ENCODE measurements at regions not wholly inside any gene's neighbourhood (a gene's known extent, or its start where the extent isn't known, plus 50 kb on each side); places are given as distances from the start of the nearest gene placed in this dataset.
"Not testable (repeated sequence)": the region's sequence is repeated elsewhere in the genome, so short reads cannot be mapped to it uniquely, and the experiment has no call there.

DNA sequence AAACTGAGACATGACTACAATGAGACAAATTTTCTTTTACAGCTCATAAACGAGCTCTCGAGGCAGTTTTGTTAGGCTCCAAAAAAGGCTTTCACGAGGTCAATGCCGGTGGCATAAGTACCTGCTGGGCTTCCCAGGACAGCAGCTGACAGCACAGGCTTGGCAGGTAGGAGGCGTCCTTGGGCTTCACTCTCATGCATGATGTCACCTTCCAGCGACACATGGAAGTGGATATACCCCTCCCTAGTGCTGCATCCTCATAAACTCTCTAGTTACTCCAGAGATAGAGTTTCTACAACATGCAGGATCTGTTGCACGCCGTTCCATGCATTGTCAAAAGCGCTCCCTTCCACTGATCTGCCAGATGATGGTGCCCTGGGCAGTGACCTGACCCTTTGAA lies 112.5 kb upstream of the PAXBP1 start:
- no peak for DNase-seq (ENCODE audit: low read depth in 2 of 2)

DNA sequence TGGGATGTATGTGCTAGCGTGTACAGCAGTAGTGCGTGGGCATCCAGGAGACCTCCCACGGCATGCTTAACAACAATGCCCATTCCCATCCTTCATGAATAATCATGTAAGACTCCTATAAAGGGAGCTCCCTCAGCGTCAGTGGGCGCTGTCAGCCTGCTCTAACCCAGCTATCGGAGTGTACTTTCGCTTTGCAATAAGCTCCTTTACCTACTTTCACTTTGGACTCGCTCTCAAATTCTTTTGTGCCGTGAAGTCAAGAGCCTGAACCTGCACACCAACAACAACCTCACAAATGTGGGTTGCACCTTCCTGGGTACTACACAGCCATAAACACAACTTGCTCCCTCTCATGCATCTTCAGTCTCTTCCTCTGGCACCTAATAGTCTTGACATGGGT lies 114.8 kb upstream of the PAXBP1 start:
- no peak for DNase-seq (ENCODE audit: low read depth in 2 of 2)

DNA sequence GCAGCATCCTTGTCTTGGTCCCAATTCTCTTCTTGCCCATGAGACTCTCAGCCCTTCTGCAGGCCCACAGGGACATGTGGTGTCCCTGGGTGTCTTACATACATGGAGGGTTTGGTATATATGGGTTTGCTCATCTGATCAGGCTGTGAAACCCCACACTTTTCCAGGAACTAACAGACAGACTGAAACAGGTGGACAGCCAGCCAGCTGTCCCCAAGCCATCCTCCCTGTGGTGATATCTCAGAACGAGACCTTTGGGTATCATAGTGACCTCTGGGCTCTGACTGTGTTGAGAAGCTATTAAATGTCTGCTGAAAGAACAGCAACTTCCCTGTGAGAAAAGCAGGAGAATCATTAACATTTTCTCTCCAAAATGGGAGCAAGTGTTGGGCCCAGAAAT lies 115.5 kb upstream of the PAXBP1 start:
- DNase-seq (ENCODE audit: low read depth in 2 of 2) = no peak

GRCh38 chr21:32888971-32889370 lies 117.4 kb upstream of the PAXBP1 start:
- no peak for DNase-seq (ENCODE audit: low read depth in 2 of 2)

- no peak for DNase-seq (ENCODE audit: low read depth in 2 of 2)
Observed at GRCh38 chr21:32889596-32889995, 118.0 kb upstream of the PAXBP1 start.

DNA sequence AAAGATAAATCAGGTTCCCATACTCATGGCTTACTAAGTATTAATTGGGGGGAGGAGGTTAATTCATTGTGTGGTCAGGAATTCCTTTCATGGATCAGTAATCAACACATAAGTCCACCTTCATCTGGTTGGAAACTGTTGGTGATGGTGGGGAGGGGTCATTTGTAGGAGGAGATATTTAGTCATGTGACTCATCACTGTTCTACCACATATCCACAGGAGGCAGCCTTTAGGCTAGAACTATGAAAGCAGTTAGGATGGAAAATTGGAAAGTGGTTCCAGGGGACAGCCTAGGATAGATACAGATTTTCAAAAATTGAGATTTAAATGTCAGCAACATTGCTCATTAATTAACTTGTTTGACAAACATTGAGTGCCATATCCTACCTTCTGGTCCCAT lies 122.8 kb upstream of the PAXBP1 start:
- DNase-seq (ENCODE audit: low read depth in 2 of 2) = no peak

DNA sequence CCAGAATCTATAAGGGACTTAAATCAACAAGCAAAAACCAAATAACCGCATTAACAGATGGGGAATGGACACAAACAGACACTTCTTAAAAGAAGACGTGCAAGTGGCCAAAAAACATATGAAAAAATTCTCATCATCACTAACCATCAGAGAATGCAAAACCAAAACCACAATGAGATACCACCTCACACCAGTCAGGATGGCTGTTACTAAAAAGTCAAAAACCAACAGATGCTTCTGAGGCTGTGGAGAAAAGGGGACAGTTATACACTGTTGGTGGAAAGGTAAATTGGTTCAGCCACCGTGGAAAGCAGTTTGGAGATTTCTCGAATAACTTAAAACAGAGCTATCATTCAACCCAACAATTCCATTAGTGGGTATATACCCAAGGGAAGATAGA lies 124.9 kb upstream of the OLIG2 start:
- no peak for DNase-seq (ENCODE audit: low read depth in 2 of 2)

DNA sequence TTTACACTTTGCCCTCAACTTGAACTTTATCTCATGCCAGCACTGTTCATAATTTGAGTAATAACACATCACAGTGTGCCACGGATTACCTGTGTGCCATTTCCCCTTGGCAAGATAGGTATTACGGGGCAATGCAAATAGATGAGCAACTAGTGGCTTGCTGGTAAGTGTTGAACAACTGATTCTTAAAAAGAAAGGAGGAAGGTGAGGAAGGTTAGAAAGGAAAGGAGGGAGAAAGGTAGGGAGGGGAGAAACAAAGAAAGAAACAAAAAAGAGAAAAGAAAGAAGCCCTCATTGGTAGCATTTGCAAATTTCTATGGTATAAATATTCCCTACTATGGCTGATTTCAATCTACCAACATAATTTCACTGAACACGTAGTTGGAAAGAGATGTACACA lies 118.2 kb upstream of the OLIG2 start:
- DNase-seq (ENCODE audit: low read depth in 2 of 2) = no peak

DNA sequence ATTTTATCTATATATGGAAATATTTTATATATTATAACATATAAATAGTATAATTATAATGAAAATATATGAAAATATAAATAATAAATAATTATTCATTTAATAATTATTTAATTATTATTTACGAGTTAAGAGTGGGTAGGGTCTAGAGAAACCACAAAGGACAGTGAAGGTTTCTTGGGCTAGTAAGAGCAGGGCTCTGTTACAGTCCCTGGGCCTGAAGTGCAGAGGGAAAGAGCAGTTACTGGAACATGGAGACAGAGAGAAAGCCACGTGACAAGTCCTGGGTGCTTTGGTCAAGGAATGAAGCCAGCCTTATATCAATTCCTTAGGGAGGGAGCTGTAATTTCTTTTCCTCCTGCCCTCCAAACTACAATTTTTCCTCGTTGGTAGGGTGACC lies 117.2 kb upstream of the OLIG2 start:
- no peak for DNase-seq (ENCODE audit: low read depth in 2 of 2)

DNA sequence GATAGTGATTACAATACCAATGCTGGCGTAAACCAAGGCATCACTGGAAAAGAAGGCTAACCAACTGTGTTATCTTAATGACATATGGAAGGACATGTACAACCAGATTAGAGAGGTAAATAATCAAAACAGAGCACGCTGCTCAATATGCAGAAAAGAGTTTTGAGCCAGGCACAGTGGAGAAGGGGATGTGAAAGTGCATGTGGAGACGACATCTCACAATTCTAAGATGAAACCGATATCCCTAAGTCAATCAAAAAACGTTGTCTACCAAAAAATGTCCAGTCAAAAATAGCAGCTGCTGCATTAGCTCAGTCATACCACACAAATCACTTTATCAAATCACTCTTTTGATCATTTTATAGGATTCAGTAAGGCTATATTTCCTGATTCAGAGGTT lies 116.3 kb upstream of the OLIG2 start:
- DNase-seq (ENCODE audit: low read depth in 2 of 2) = no peak

DNA sequence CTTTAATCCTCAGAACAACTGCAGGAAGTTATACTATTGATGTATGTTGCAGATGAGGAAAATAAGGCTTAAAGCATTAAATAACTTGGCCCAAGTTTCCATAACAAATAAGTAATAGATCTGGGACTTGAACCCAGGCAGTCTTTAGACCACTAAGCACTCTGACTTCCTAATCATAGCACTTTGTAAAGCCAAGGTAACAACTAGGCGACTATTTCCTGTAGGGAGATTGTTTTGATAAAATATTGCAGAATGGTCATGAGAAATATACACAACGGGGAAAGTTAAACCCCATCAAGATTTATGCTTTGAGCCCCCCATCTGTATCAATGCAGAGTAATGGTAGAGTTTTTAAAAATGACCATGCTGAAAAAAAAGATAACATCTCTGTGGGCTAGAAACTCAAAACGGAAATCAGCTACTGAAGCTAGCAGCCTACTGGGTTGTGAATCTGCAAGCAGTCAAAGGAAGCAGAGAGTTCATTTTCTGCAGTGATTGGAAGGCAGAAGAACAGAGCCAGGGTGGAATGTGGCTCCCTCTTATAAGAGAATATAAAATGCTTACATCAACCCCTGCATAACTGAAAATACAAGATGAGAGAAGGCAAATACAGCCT lies 111.2 kb upstream of the OLIG2 start:
- no peak for DNase-seq (ENCODE audit: low read depth in 2 of 2)

GRCh38 chr21:32915099-32915498 lies 110.6 kb upstream of the OLIG2 start:
- no peak for DNase-seq (ENCODE audit: low read depth in 2 of 2)

DNA sequence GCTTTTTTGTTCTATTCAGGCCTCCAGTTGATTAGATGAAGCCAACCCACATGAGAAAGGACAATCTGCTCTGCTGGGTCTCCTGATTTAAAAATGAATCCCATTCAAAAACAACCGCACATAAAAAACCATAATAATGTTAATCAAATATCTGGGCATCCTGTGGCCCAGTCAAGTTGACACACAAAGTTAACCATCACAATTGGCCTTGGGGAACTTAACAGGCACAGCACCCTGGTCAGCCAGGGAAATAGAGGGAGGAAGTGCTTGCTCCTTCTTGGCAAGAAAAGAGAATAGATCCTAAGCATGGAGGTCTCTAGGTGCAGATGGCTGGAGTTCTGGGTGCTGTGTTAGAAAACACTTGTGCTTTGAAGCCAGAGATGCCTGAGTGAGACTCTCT lies 109.6 kb upstream of the OLIG2 start:
- DNase-seq (ENCODE audit: low read depth in 2 of 2) = no peak

- no peak for DNase-seq (ENCODE audit: low read depth in 2 of 2)
Observed at GRCh38 chr21:32916522-32917099, 109.1 kb upstream of the OLIG2 start.

DNA sequence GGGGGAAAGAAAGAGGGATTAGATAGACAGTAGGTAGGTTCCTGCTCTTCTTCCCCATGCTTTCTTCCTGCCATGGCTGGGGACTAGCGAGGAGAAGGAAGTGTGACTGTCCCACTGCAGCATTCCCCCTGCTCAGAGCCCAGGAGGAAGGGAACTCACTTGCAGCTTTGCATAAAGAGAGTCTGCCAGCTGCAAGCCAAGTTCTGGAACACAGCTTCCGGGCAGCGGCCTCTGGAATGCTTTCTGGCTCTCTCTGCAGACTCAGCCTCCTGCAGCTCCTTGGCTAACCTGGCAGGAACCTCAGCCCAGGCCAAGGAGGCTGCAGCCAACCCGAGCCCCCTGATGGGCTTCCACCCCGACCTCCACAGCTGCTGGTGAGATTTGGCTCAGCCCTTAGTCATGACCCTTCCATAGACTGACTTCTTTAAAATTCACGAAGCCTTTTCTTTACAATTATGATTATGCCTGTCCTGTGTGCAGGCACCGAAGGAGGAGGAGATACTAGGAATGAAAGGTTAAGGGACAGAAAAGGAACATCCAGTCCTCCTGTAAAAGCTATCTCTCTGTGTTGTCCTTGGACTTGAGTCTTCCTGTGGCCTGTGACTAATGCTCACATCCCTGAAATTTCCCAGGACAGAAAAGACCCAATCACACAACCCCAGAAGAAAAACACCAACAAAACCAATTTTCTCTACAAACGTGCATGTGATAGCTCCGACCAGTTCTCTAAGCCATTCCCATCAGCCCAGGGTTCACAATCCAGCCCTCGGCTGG lies 108.2 kb upstream of the OLIG2 start:
- no peak for DNase-seq (ENCODE audit: low read depth in 2 of 2)

DNA sequence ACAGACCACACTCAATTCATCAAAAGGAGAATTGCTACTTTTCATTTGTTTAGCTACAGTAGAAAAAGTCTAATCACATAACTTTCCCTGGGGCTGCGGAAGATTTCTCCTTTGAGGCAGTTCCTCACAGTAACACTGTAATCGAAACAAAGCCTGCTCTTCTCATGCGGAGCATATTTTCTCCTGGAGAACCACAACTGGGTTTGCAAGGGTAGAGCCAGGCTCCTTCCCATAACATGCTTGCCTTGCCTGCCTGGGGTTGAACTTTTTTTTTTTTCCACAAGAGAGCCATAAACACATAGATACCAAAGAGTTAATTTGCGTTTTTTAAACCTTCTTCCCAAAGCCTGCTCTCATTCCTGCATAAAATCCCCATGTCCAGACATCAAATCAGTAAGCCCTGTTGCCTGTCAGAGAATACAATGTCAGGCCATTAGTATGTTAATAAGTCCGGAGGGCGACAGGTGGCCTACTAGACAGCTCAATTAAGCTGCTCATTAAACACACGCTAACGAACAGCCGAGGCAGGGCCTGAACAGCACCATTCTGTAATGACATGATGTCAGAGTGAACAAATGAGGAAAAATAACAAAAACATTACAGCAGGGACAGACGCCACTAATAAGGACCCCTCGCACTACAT lies 107.1 kb upstream of the OLIG2 start:
- DNase-seq (ENCODE audit: low read depth in 2 of 2) = no peak

GRCh38 chr21:32920474-32920873 lies 105.3 kb upstream of the OLIG2 start:
- no peak for DNase-seq (ENCODE audit: low read depth in 2 of 2)

DNA sequence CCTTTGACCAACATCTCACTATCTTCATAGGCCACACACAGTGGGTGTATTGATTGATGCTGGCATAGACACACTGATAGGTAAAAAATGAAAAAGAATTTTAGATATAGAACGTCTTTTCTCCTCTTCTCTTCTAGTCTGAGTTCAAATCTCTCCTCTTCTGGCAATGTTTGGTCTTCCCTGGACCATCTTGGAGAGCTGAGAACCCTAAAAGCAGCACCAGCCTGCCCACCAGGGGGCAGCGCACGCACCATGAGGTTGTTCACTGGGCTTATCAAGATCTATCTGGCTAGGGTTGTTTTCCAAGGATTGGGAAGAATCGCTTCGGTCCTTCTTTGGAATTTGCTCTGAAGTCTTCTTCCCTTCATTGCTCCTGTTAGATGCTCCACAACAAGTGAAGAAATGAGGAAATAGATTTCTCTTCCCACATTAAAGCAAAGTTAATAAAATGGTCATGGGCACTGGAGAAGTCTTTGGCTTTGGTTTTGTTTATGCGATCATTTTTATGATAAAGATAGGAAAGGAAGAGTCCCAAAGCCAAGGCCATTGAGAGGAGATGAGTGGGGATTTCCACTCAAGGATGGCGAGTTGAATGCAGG lies 104.0 kb upstream of the OLIG2 start:
- peak in 1 of 2 experiments; percentile 44 for DNase-seq (ENCODE audit: low read depth in 2 of 2)

- no peak for DNase-seq (ENCODE audit: low read depth in 2 of 2)
Observed at GRCh38 chr21:32925098-32925497, 100.6 kb upstream of the OLIG2 start.

GRCh38 chr21:32929633-32930038 lies 96.1 kb upstream of the OLIG2 start:
- no peak for DNase-seq (ENCODE audit: low read depth in 2 of 2)

DNA sequence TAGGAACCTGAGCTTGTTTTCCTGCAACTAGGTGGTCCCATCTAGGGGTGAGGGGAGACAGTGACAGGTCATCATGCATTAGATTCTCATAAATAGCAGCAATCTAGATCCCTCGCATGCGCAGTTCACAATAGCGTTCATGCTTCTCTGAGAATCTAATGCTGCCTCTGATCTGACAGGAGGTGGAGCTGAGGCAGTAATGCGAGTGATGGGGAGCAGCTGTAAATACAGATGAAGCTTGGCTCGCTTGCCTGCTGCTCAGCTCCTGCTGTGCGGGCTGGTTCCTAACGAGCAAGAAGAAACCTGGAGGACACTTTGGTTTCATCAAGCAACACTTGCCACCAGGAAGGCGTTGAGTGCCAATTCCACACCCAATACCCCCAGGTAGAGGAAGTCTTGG lies 95.1 kb upstream of the OLIG2 start:
- no peak for DNase-seq (ENCODE audit: low read depth in 2 of 2)

DNA sequence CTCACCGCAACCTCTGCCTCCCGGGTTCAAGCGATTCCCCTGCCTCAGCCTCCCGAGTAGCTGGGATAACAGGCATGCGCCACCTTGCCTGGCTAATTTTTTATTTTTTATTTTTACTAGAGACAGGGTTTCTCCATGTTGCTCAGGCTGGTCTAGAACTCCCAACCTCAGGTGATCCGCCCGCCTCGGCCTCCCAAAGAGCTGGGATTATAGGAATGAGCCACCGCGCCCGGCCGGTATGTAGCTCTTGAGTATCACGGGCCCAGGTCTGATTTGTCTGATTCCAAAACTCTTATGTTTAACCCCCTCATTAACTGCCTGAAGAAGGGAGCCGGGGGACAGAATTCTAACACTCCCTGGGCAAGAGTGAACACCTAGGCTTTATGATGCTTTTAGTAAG lies 91.7 kb upstream of the OLIG2 start:
- DNase-seq (ENCODE audit: low read depth in 2 of 2) = not testable (repeated sequence)
